ENCODE measurements at regions not wholly inside any gene's neighbourhood (a gene's known extent, or its start where the extent isn't known, plus 50 kb on each side); places are given as distances from the start of the nearest gene placed in this dataset.

GRCh38 chr2:177322801-177323261 lies 58.3 kb upstream of the NFE2L2 start:
- H3K27ac Mint-ChIP-seq = peak overlapping the region in 2 of 3 experiments; percentile 9 to 82; a peak in 3 of 7 replicates
- Histone ChIP-seq H3K9me3 (ENCODE audit: control insufficient read depth, low read depth, low read length) (no peaks in the 10 kb centered on the region), H3K56ac (ENCODE audit: insufficient read length, low read depth, low read length) (no peak overlapping the region), H2AK5ac (ENCODE audit: insufficient read length, low read length) (no peak overlapping the region), H3K79me2 (ENCODE audit: insufficient read depth, low read length) (no peaks in the 10 kb centered on the region), H4K8ac (replicated peaks; ENCODE audit: insufficient read length, low read depth, low read length) (no peak overlapping the region), H2BK15ac (ENCODE audit: low read depth, low read length) (no peak overlapping the region), H3K4me1 (ENCODE audit: insufficient read depth, low read length) (peaks cover 2% of the 10 kb centered on the region; the same call in 1 of the 2 replicates), H2BK20ac (ENCODE audit: low read depth, low read length, poor library complexity, severe bottlenecking) (no peak overlapping the region), H3T11ph (ENCODE audit: low read length) (no peak overlapping the region), H3K14ac (ENCODE audit: insufficient read depth, low read length) (no peak overlapping the region), H2BK5ac (ENCODE audit: insufficient read length, low read length) (no peak overlapping the region), H3K18ac (ENCODE audit: insufficient read length, low read depth, low read length) (no peak overlapping the region), H3K23ac (ENCODE audit: insufficient read length, low read depth, low read length) (no peak overlapping the region), H3K27me3 (ENCODE audit: insufficient read depth, low read length) (no peaks in the 10 kb centered on the region), H3K27ac (ENCODE audit: insufficient read length, low read depth, low read length) (no peak overlapping the region), H3K4ac (ENCODE audit: low read depth, low read length) (no peak overlapping the region), H4K5ac (ENCODE audit: insufficient read length, low read depth, low read length) (no peak overlapping the region), H3K23me2 (ENCODE audit: insufficient read length, low read depth, low read length, poor library complexity, severe bottlenecking) (no peaks in the 10 kb centered on the region), H4K91ac (ENCODE audit: insufficient read length, low read depth, low read length) (no peak overlapping the region), H3K4me2 (ENCODE audit: insufficient read depth, insufficient read length, low read length) (no peak overlapping the region), H2BK12ac (ENCODE audit: insufficient read length, low read depth, low read length) (no peak overlapping the region), H4K20me1 (ENCODE audit: control insufficient read depth, insufficient read depth, insufficient read length) (no peaks in the 10 kb centered on the region), H3K79me1 (ENCODE audit: insufficient read depth, low read depth, low read length, poor library complexity, severe bottlenecking) (no peaks in the 10 kb centered on the region), H2BK120ac (ENCODE audit: low read depth, low read length, poor library complexity, severe bottlenecking) (no peak overlapping the region), H3K9ac (ENCODE audit: extremely low read depth, insufficient read length, low read length) (no peak overlapping the region), H2AFZ (ENCODE audit: low read length) (no peak overlapping the region)
- no peak for TF ChIP-seq CTCF (conservative IDR thresholded peaks at IDR 0.05)
- peaks cover 11% of the 10 kb centered on the region in 2 experiments for H3K4me1 Mint-ChIP-seq
- no peaks in the 10 kb centered on the region for H3K27me3 Mint-ChIP-seq (ENCODE audit: low read depth)
- H3K9me3 Mint-ChIP-seq = no peaks in the 10 kb centered on the region
- no peaks in the 10 kb centered on the region for H3K36me3 Mint-ChIP-seq (ENCODE audit: insufficient read depth in 1 of 3, low read depth in 3 of 3)
- no peak for DNase-seq
- no CpG with 5 or more reads among the region's 5 CpGs for WGBS (ENCODE audit: extremely low coverage, insufficient read length, low lambda C conversion rate)
- no peak overlapping the region for H3K4me3 Mint-ChIP-seq

All from H9 (cell line).